ENCODE measurements at regions not wholly inside any gene's neighbourhood (a gene's known extent, or its start where the extent isn't known, plus 50 kb on each side); places are given as distances from the start of the nearest gene placed in this dataset.

GRCh38 chr11:94702481-94702880, 65.7 kb upstream of the AMOTL1 start:
- no peaks in the 10 kb centered on the region for H3K4me1 ChIP-seq (ENCODE audit: control insufficient read depth in 4 of 4, insufficient read depth in 4 of 4, low read length in 3 of 4)
- TF ChIP-seq REST (IDR thresholded peaks at IDR 0.05) = no peak
- TF ChIP-seq HNF4A (conservative IDR thresholded peaks at IDR 0.05) = no peak
- H3K9ac ChIP-seq (ENCODE audit: low read depth in 1 of 2, low read length in 2 of 2) = no peak overlapping the region
- no peak overlapping the region for H3K27ac ChIP-seq (ENCODE audit: low read depth in 1 of 2, low read length in 2 of 2)
- H3K27me3 ChIP-seq (ENCODE audit: control insufficient read depth in 4 of 4, insufficient read depth in 4 of 4, low read length in 3 of 4) = no peaks in the 10 kb centered on the region
- H3K9me3 ChIP-seq (ENCODE audit: control insufficient read depth in 4 of 4, low read length in 3 of 4) = no peaks in the 10 kb centered on the region
- H3K36me3 ChIP-seq (ENCODE audit: control insufficient read depth in 4 of 4, insufficient read depth in 3 of 4, low read depth in 1 of 4, low read length in 3 of 4) = no peaks in the 10 kb centered on the region
- H3K4me3 ChIP-seq (ENCODE audit: low read depth in 1 of 3, low read length in 3 of 3) = no peak overlapping the region
- no peak for DNase-seq (ENCODE audit: low spot score)
- 91% methylated on average over 1 of the region's 1 CpG for WGBS

GRCh38 chr11:94705419-94705818, 62.7 kb upstream of the AMOTL1 start:
- H3K4me1 ChIP-seq (ENCODE audit: control insufficient read depth in 4 of 4, insufficient read depth in 4 of 4, low read length in 3 of 4) = no peaks in the 10 kb centered on the region
- TF ChIP-seq ZBTB33 (IDR thresholded peaks at IDR 0.05) = no peak
- no peak for TF ChIP-seq TAF1 (conservative IDR thresholded peaks at IDR 0.05)
- no peak for TF ChIP-seq YY1 (IDR thresholded peaks at IDR 0.05)
- TF ChIP-seq HNF4G (IDR thresholded peaks at IDR 0.05) = no peak
- no peak for TF ChIP-seq GABPA (IDR thresholded peaks at IDR 0.05 in 1 of 2, conservative IDR thresholded peaks at IDR 0.05 in 1 of 2)
- TF ChIP-seq EGR1 (IDR thresholded peaks at IDR 0.05; ENCODE audit: low read depth in 2 of 2) = no peak
- TF ChIP-seq RAD21 (IDR thresholded peaks at IDR 0.05) = no peak
- TF ChIP-seq HNF4A (conservative IDR thresholded peaks at IDR 0.05) = no peak
- no peak for TF ChIP-seq FOXA2 (IDR thresholded peaks at IDR 0.05)
- no peak for TF ChIP-seq SP1 (IDR thresholded peaks at IDR 0.05)
- TF ChIP-seq MAX (IDR thresholded peaks at IDR 0.05) = no peak
- TF ChIP-seq JUND (IDR thresholded peaks at IDR 0.05) = no peak
- TF ChIP-seq CTCF (IDR thresholded peaks at IDR 0.05; ENCODE audit: low read depth, low read length, missing input control) = no peak
- TF ChIP-seq ATF3 (IDR thresholded peaks at IDR 0.05) = no peak
- no peak for TF ChIP-seq REST (IDR thresholded peaks at IDR 0.05)
- no peak for TF ChIP-seq NR2F2 (IDR thresholded peaks at IDR 0.05)
- TF ChIP-seq FOXA1 (IDR thresholded peaks at IDR 0.05) = no peak
- TF ChIP-seq RXRA (IDR thresholded peaks at IDR 0.05) = no peak
- H3K27ac ChIP-seq (ENCODE audit: low read depth in 1 of 2, low read length in 2 of 2) = no peak overlapping the region
- H3K36me3 ChIP-seq (ENCODE audit: control insufficient read depth in 4 of 4, insufficient read depth in 3 of 4, low read depth in 1 of 4, low read length in 3 of 4) = no peaks in the 10 kb centered on the region
- no peaks in the 10 kb centered on the region for H3K27me3 ChIP-seq (ENCODE audit: control insufficient read depth in 4 of 4, insufficient read depth in 4 of 4, low read length in 3 of 4)
- H3K9ac ChIP-seq (ENCODE audit: low read depth in 1 of 2, low read length in 2 of 2) = no peak overlapping the region
- DNase-seq (ENCODE audit: low spot score) = no peak
- H3K4me3 ChIP-seq (ENCODE audit: low read depth in 1 of 3, low read length in 3 of 3) = no peak overlapping the region
- H3K9me3 ChIP-seq (ENCODE audit: control insufficient read depth in 4 of 4, low read length in 3 of 4) = no peaks in the 10 kb centered on the region
